Fibroblast of lung (primary cell): ENCODE measurements at regions not wholly inside any gene's neighbourhood (a gene's known extent, or its start where the extent isn't known, plus 50 kb on each side); places are given as distances from the start of the nearest gene placed in this dataset.

ENCODE experiments used
- DNase-seq, 2 donors: peaks; one replicate each; pipeline versions ENCODE4 v3.0.0 to v3.0.0-alpha.2; 2010; ENCODE audit warnings: low read depth in 2 of 2
- H2AFZ ChIP-seq: 2 replicates; pipeline ENCODE4 v1.5.1; 2012; ENCODE audit warnings: low read length, control low read depth, inconsistent platforms
- H3K27ac ChIP-seq: 2 replicates; pipeline ENCODE4 v1.5.1; 2011; ENCODE audit warnings: low read length, control low read depth; ENCODE audit not compliant: insufficient read depth
- H3K27me3 ChIP-seq: 2 replicates; pipeline ENCODE4 v1.5.1; 2011; ENCODE audit warnings: mild to moderate bottlenecking, low read length; ENCODE audit not compliant: control insufficient read depth, insufficient read depth
- H3K36me3 ChIP-seq: 2 replicates; pipeline ENCODE4 v1.5.1; 2011; ENCODE audit warnings: low read length; ENCODE audit not compliant: control insufficient read depth, insufficient read depth
- H3K4me1 ChIP-seq: 2 replicates; pipeline ENCODE4 v1.5.1; 2011; ENCODE audit warnings: low read length; ENCODE audit not compliant: control insufficient read depth, insufficient read depth; ENCODE audit errors: extremely low read depth
- H3K4me2 ChIP-seq: 2 replicates; pipeline ENCODE4 v1.5.1; 2011; ENCODE audit warnings: low read length, control low read depth; ENCODE audit not compliant: insufficient read depth; ENCODE audit errors: extremely low read depth
- H3K4me3 ChIP-seq, 4 experiments: fragments of 200-600 bp in 1 of 4; sonication (generic) in 1 of 4; replicated peaks in 1 of 4; 2 replicates each; pipeline ENCODE4 v1.5.1; 2011 to 2016; ENCODE audit warnings: low read length in 4 of 4, low read depth in 3 of 4, mild to moderate bottlenecking in 3 of 4, control low read depth in 2 of 4, inconsistent platforms in 1 of 4, mixed read lengths in 1 of 4; ENCODE audit not compliant: insufficient read depth in 1 of 4; ENCODE audit errors: control extremely low read depth in 1 of 4
- H3K79me2 ChIP-seq: 2 replicates; pipeline ENCODE4 v1.5.1; 2012; ENCODE audit warnings: mild to moderate bottlenecking, low read length, inconsistent platforms; ENCODE audit not compliant: control insufficient read depth, insufficient read depth
- H3K9ac ChIP-seq: 2 replicates; pipeline ENCODE4 v1.5.1; 2011; ENCODE audit warnings: mild to moderate bottlenecking, low read length, control low read depth; ENCODE audit not compliant: insufficient read depth
- H3K9me3 ChIP-seq: 2 replicates; pipeline ENCODE4 v1.5.1; 2012; ENCODE audit warnings: low read depth, low read length; ENCODE audit not compliant: control insufficient read depth, insufficient read depth
- H4K20me1 ChIP-seq: 2 replicates; pipeline ENCODE4 v1.5.1; 2011; ENCODE audit warnings: low read length; ENCODE audit not compliant: control insufficient read depth, insufficient read depth; ENCODE audit errors: extremely low read depth
- CTCF ChIP-seq, 2 donors: IDR thresholded peaks in 1 of 2; conservative IDR thresholded peaks in 1 of 2; 1 replicate in 1 of 2; 2 replicates in 1 of 2; pipeline ENCODE4 v1.5.1; 2011 to 2012; ENCODE audit warnings: low read length in 2 of 2, control low read depth in 1 of 2, inconsistent platforms in 1 of 2, low read depth in 1 of 2, mild to moderate bottlenecking in 1 of 2
- EZH2 ChIP-seq: IDR thresholded peaks from 2 replicates; pipeline ENCODE4 v1.5.1; 2012; ENCODE audit warnings: low read length, control low read depth, mild to moderate bottlenecking; ENCODE audit errors: missing control alignments

- no peaks in the 10 kb centered on the region for H3K27me3 ChIP-seq
- DNase-seq: no peak
- no peaks in the 10 kb centered on the region for H3K36me3 ChIP-seq
- no peaks in the 10 kb centered on the region for H4K20me1 ChIP-seq
- H3K4me1 ChIP-seq: no peaks in the 10 kb centered on the region
- H3K9ac ChIP-seq: no peak overlapping the region
- H3K4me3 ChIP-seq: no peak overlapping the region
- H3K4me2 ChIP-seq: no peak overlapping the region
- no peaks in the 10 kb centered on the region for H3K9me3 ChIP-seq
- no peak for TF ChIP-seq EZH2
- no peak for TF ChIP-seq CTCF (conservative IDR thresholded peaks at IDR 0.05 in 1 of 2, IDR thresholded peaks at IDR 0.05 in 1 of 2; ENCODE audit: low read depth in 1 of 2, low read length in 2 of 2)
- H3K79me2 ChIP-seq: no peaks in the 10 kb centered on the region
- no peak overlapping the region for H3K27ac ChIP-seq
- H2AFZ ChIP-seq: no peak overlapping the region
Measured at GRCh38 chr20:39766333-39766732, 804.2 kb downstream of the DHX35 start.

GRCh38 chr20:39762716-39763115 is 800.6 kb downstream of the DHX35 start:
- Histone ChIP-seq H3K4me2 (no peak overlapping the region), H4K20me1 (no peaks in the 10 kb centered on the region), H3K9ac (no peak overlapping the region), H2AFZ (no peak overlapping the region), H3K4me1 (no peaks in the 10 kb centered on the region), H3K27me3 (no peaks in the 10 kb centered on the region), H3K27ac (no peak overlapping the region), H3K9me3 (no peaks in the 10 kb centered on the region), H3K36me3 (no peaks in the 10 kb centered on the region), H3K79me2 (no peaks in the 10 kb centered on the region), H3K4me3 (no peak overlapping the region)
- no peak for DNase-seq
- TF ChIP-seq EZH2 (no peak), CTCF (conservative IDR thresholded peaks at IDR 0.05 in 1 of 2, IDR thresholded peaks at IDR 0.05 in 1 of 2; ENCODE audit: low read depth in 1 of 2, low read length in 2 of 2) (no peak)

GRCh38 chr20:39758876-39759275 is 796.7 kb downstream of the DHX35 start:
- H3K4me3 ChIP-seq: no peak overlapping the region
- H2AFZ ChIP-seq: no peak overlapping the region
- H3K4me1 ChIP-seq: no peaks in the 10 kb centered on the region
- no peaks in the 10 kb centered on the region for H3K9me3 ChIP-seq
- no peak overlapping the region for H3K9ac ChIP-seq
- H4K20me1 ChIP-seq: no peaks in the 10 kb centered on the region
- no peak overlapping the region for H3K4me2 ChIP-seq
- DNase-seq: no peak
- H3K27me3 ChIP-seq: no peaks in the 10 kb centered on the region
- no peaks in the 10 kb centered on the region for H3K79me2 ChIP-seq
- H3K27ac ChIP-seq: no peak overlapping the region
- H3K36me3 ChIP-seq: no peaks in the 10 kb centered on the region
- TF ChIP-seq CTCF (conservative IDR thresholded peaks at IDR 0.05 in 1 of 2, IDR thresholded peaks at IDR 0.05 in 1 of 2; ENCODE audit: low read depth in 1 of 2, low read length in 2 of 2) (no peak), EZH2 (no peak)
